ENCODE measurements at regions not wholly inside any gene's neighbourhood (a gene's known extent, or its start where the extent isn't known, plus 50 kb on each side); places are given as distances from the start of the nearest gene placed in this dataset.

- Histone ChIP-seq H4K91ac (replicated peaks; ENCODE audit: insufficient read length, low read length) (no peak overlapping the region), H3K56ac (replicated peaks; ENCODE audit: insufficient read length, low read depth, low read length) (no peak overlapping the region), H2AK5ac (ENCODE audit: low read depth, low read length) (no peak overlapping the region), H2BK120ac (replicated peaks; ENCODE audit: low read depth, low read length) (no peak overlapping the region), H3K14ac (ENCODE audit: insufficient read length) (no peak overlapping the region), H3K4me1 (replicated peaks in 1 of 4; ENCODE audit: control insufficient read depth in 3 of 4, insufficient read depth in 4 of 4, low read length in 3 of 4) (no peaks in the 10 kb centered on the region), H2BK5ac (ENCODE audit: low read depth, low read length) (no peak overlapping the region), H3K18ac (ENCODE audit: extremely low read depth, low read length) (no peak overlapping the region), H4K8ac (ENCODE audit: extremely low read depth, insufficient read depth, low read length) (no peak overlapping the region; the same call in 1 of the 2 replicates), H2BK20ac (ENCODE audit: low read length) (no peak overlapping the region), H3K27ac (ENCODE audit: low read depth, low read length) (no peak overlapping the region), H3K23me2 (ENCODE audit: low read depth, low read length) (no peaks in the 10 kb centered on the region), H3K79me2 (ENCODE audit: control insufficient read depth in 1 of 2, insufficient read depth in 2 of 2, low read length in 2 of 2) (no peaks in the 10 kb centered on the region), H2BK15ac (ENCODE audit: low read length) (no peak overlapping the region), H3K27me3 (replicated peaks in 1 of 4; ENCODE audit: control insufficient read depth in 3 of 4, extremely low read depth in 1 of 4, insufficient read depth in 3 of 4, low read length in 3 of 4) (no peaks in the 10 kb centered on the region), H3K36me3 (ENCODE audit: control insufficient read depth in 2 of 4, insufficient read depth in 4 of 4, low read length in 3 of 4) (peaks cover 0 to 12% (median 5%) of the 10 kb centered on the region in 4 experiments; a peak in 4 of 8 replicates), H4K20me1 (replicated peaks in 1 of 2; ENCODE audit: control insufficient read depth in 1 of 2, insufficient read depth in 2 of 2, low read length in 2 of 2) (peaks cover 0 to 6% of the 10 kb centered on the region in 2 experiments), H3K9ac (replicated peaks in 1 of 4; ENCODE audit: extremely low read depth in 1 of 4, low read depth in 3 of 4, low read length in 3 of 4) (no peak overlapping the region), H3K9me3 (ENCODE audit: insufficient read depth in 2 of 2, low read depth in 1 of 2, low read length in 1 of 2) (no peaks in the 10 kb centered on the region), H3K4me2 (ENCODE audit: insufficient read depth in 1 of 2, low read depth in 2 of 2, low read length in 2 of 2) (no peak overlapping the region), H3K4me3 (ENCODE audit: extremely low read depth in 1 of 4, insufficient read depth in 2 of 4, low read depth in 3 of 4, low read length in 4 of 4) (no peak overlapping the region), H4K5ac (ENCODE audit: insufficient read length, low read depth, low read length) (no peak overlapping the region), H3K4ac (replicated peaks; ENCODE audit: insufficient read length, low read depth, low read length) (no peak overlapping the region), H3K79me1 (ENCODE audit: low read depth, low read length) (peaks cover 6% of the 10 kb centered on the region), H2AFZ (ENCODE audit: low read length) (no peak overlapping the region), H2BK12ac (ENCODE audit: low read depth, low read length) (no peak overlapping the region), H3K23ac (ENCODE audit: insufficient read length) (no peak overlapping the region)
- ChIA-PET POLR2A (ENCODE audit: partially characterized antibody) (no interaction called here), CTCF (ENCODE audit: partially characterized antibody) (interaction anchor here (1.0 to 3.9 kb wide), 3 partner anchors 8 to 24 kb away, joined by 3 to 18 read pairs (median 5); no protein-coding TSS in a partner anchor)
- 87% methylated on average over 7 of the region's 10 CpGs; no CpG with 5 or more reads in 1 of the 2 experiments for WGBS, 2 experiments (ENCODE audit: extremely low coverage in 1 of 2, insufficient coverage in 1 of 2, insufficient read length in 1 of 2, insufficient replicate concordance in 2 of 2, low coverage in 1 of 2, low lambda C conversion rate in 2 of 2, missing lambda C conversion rate in 1 of 2)
- FAIRE-seq (no peak), DNase-seq (ENCODE audit: low read depth in 1 of 2, low spot score in 2 of 2) (no peak)
- TF ChIP-seq SIN3A (conservative IDR thresholded peaks at IDR 0.05 in 1 of 2, IDR thresholded peaks at IDR 0.05 in 1 of 2; ENCODE audit: low read depth in 1 of 2, low read length in 2 of 2) = no peak
- TF ChIP-seq ATF3 (IDR thresholded peaks at IDR 0.05; ENCODE audit: insufficient read depth, low read depth, low read length) = no peak
- TF ChIP-seq KDM5A (IDR thresholded peaks at IDR 0.05; ENCODE audit: low read length) = no peak
- no peak for TF ChIP-seq GTF2F1 (IDR thresholded peaks at IDR 0.05; ENCODE audit: borderline replicate concordance, low read depth, low read length)
- TF ChIP-seq, protein P1, sequence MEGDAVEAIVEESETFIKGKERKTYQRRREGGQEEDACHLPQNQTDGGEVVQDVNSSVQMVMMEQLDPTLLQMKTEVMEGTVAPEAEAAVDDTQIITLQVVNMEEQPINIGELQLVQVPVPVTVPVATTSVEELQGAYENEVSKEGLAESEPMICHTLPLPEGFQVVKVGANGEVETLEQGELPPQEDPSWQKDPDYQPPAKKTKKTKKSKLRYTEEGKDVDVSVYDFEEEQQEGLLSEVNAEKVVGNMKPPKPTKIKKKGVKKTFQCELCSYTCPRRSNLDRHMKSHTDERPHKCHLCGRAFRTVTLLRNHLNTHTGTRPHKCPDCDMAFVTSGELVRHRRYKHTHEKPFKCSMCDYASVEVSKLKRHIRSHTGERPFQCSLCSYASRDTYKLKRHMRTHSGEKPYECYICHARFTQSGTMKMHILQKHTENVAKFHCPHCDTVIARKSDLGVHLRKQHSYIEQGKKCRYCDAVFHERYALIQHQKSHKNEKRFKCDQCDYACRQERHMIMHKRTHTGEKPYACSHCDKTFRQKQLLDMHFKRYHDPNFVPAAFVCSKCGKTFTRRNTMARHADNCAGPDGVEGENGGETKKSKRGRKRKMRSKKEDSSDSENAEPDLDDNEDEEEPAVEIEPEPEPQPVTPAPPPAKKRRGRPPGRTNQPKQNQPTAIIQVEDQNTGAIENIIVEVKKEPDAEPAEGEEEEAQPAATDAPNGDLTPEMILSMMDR (IDR thresholded peaks at IDR 0.05; ENCODE audit: control extremely low read depth in 1 of 3, insufficient read depth in 1 of 3, low read depth in 1 of 3, low read length in 3 of 3) = no peak
- TF ChIP-seq TCF12 (IDR thresholded peaks at IDR 0.05; ENCODE audit: low read depth, low read length) = no peak
- no peak for TF ChIP-seq SUZ12 (IDR thresholded peaks at IDR 0.05; ENCODE audit: low read length)
- no peak for TF ChIP-seq CREB1 (IDR thresholded peaks at IDR 0.05)
- TF ChIP-seq CTBP2 (IDR thresholded peaks at IDR 0.05; ENCODE audit: borderline replicate concordance, insufficient read depth, insufficient read length, low read length) = no peak
- TF ChIP-seq SP4 (IDR thresholded peaks at IDR 0.05; ENCODE audit: low read length) = no peak
- TF ChIP-seq SRF (IDR thresholded peaks at IDR 0.05; ENCODE audit: low read depth, low read length) = no peak
- no peak for TF ChIP-seq CHD2 (IDR thresholded peaks at IDR 0.05; ENCODE audit: low read length)
Observed at GRCh38 chr22:25357132-25357455, 137.7 kb downstream of the CRYBB2 start.

Measured in H1 (cell line).